ENCODE measurements at regions not wholly inside any gene's neighbourhood (a gene's known extent, or its start where the extent isn't known, plus 50 kb on each side); places are given as distances from the start of the nearest gene placed in this dataset.

DNA sequence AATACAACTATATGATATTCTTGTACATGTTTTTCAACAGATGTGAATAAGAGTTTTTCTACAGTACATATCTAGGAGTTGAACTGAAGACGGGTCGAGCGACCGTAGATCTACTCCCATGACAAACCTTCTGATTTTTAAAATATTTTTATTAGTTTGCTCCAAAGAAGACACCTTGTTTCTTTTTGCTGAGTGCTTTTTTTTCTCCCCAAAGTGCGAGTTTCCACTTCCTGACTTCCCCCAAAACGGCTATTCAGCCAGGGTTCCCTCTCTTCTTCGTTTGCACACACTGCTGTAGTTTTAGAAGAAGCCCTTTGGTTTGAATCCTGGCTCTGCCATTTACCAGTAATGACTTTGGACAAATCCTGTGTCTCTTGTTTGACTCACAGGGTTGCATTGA, 241.7 kb upstream of the MAF start:
- Mint-ChIP-seq H3K27ac (no peak overlapping the region), H3K4me1 (peaks cover 30% of the 10 kb centered on the region), H3K36me3 (ENCODE audit: low read depth) (no peaks in the 10 kb centered on the region), H3K4me3 (no peak overlapping the region), H3K27me3 (ENCODE audit: low read depth) (peaks cover 5% of the 10 kb centered on the region), H3K9me3 (no peaks in the 10 kb centered on the region)
- TF ChIP-seq, protein P1, sequence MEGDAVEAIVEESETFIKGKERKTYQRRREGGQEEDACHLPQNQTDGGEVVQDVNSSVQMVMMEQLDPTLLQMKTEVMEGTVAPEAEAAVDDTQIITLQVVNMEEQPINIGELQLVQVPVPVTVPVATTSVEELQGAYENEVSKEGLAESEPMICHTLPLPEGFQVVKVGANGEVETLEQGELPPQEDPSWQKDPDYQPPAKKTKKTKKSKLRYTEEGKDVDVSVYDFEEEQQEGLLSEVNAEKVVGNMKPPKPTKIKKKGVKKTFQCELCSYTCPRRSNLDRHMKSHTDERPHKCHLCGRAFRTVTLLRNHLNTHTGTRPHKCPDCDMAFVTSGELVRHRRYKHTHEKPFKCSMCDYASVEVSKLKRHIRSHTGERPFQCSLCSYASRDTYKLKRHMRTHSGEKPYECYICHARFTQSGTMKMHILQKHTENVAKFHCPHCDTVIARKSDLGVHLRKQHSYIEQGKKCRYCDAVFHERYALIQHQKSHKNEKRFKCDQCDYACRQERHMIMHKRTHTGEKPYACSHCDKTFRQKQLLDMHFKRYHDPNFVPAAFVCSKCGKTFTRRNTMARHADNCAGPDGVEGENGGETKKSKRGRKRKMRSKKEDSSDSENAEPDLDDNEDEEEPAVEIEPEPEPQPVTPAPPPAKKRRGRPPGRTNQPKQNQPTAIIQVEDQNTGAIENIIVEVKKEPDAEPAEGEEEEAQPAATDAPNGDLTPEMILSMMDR (IDR thresholded peaks at IDR 0.05; ENCODE audit: unreplicated experiment in 3 of 3), result no peak

DNA sequence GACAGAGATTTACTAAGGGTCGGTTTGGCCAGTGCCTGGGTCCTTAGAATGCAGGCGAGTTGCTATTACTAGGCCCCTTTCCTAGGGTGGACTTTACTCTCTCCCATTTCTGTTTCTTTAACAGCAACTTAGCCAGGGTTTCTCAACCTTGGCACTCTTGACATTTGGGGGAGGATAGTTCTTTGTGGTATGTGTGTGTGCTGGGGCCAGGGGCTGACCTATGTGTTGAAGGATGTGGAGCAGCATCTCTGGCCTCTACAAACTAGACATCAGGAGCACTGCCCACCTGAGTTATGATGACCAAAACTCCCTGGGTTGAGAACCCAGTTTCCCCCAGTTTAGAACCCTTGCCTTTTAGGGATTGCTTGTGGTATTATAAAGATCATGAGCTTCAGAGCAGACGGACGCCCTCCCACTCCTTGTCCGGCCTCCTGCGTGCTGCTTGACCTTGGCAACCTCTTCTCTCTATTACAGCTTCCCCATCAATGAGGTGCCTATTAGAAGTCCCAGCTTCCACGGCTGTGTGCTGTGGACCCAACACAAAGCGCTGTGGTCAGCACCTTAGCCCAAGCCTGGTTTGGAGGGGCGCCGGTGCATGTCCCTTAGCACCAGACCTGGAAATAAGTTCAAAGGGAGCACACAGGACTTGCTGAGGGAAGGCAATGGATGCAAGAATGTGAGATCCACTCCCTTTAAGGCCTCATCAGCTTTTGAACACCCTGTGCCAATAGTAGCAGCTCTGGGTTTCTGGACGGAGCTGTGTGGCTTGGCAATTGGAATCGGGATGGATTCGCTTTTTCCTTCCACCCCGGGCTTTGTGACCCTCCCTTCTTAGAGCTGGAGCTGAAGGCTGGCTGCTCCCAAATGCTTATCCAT, 239.2 kb upstream of the MAF start:
- H3K27ac Mint-ChIP-seq, result peak overlapping the region in 2 of 3 experiments; percentile 88 to 93
- TF ChIP-seq, protein P1 (IDR thresholded peaks at IDR 0.05; ENCODE audit: unreplicated experiment in 3 of 3), result no peak
- peak overlapping the region in 1 of 3 experiments; percentile 52 for H3K4me3 Mint-ChIP-seq
- peaks cover 39% of the 10 kb centered on the region for H3K4me1 Mint-ChIP-seq
- no peaks in the 10 kb centered on the region for H3K9me3 Mint-ChIP-seq
- peaks cover 6% of the 10 kb centered on the region for H3K27me3 Mint-ChIP-seq (ENCODE audit: low read depth)
- no peaks in the 10 kb centered on the region for H3K36me3 Mint-ChIP-seq (ENCODE audit: low read depth)

DNA sequence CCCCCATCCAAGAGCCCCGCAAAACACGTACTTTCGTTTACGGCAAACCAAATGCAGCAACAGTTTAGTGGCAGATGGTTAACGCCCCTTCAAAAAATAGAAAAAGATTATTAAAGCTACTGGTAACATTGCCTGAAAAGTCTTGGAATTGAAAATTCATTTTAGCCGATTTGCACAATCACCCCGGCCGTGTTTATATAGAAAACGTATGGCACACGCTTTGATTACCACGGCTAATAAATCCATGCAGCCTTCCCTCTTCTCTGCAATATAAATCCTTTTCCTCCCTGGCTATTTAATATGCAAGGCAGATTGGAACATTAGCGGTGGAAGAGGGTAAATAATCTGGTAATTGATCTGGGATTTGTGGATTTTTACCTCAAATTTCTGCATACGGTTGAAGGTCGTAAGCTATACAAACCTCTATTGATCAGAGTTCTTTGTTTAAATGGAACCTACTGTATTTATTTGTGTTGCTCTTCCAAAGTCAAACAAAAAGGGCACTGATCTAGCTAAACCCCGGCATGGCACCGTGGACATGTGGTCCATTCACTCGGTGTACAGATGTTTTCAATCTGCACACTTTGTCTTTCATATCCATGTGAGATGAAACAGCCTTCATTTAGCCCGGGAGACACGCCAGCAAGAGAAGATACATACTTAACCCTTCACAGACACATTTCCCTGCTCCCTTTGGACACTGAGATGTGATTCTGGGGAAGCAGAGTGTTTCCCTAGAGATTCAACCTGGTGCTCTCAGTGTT, 238.1 kb upstream of the MAF start:
- Mint-ChIP-seq H3K36me3 (ENCODE audit: low read depth) (no peaks in the 10 kb centered on the region), H3K9me3 (no peaks in the 10 kb centered on the region), H3K4me1 (peaks cover 39% of the 10 kb centered on the region), H3K27ac (peak overlapping the region; percentile 38 to 93 (median 88)), H3K4me3 (peak overlapping the region in 2 of 3 experiments; percentile 27 to 58), H3K27me3 (ENCODE audit: low read depth) (peaks cover 6% of the 10 kb centered on the region)
- TF ChIP-seq, protein P1 (IDR thresholded peaks at IDR 0.05; ENCODE audit: unreplicated experiment in 3 of 3), result no peak

DNA sequence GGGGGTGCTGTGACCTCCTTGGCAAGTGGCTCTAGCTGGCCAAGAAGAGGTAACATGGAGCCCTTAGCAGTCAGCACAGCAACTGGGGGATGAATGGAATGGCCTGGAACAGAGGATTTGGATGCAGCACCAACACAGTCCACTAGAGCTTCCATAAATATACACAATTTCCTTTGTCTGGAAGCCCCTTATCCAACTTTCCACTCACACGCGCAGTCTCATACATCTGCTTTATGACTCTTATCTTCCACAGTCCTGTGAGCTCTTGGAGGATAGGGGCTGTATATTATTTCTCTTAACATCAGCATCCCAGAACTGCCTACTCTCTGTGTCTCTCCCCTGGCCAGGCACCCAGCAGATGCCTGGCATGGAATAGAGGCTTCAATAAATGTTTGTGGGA, 235.6 kb upstream of the MAF start:
- Mint-ChIP-seq H3K27me3 (ENCODE audit: low read depth) (peaks cover 6% of the 10 kb centered on the region), H3K4me3 (no peak overlapping the region), H3K27ac (peak overlapping the region in 2 of 3 experiments; percentile 58 to 69), H3K36me3 (ENCODE audit: low read depth) (no peaks in the 10 kb centered on the region), H3K9me3 (no peaks in the 10 kb centered on the region), H3K4me1 (peaks cover 34% of the 10 kb centered on the region)
- TF ChIP-seq, protein P1 (IDR thresholded peaks at IDR 0.05; ENCODE audit: unreplicated experiment in 3 of 3), result no peak

DNA sequence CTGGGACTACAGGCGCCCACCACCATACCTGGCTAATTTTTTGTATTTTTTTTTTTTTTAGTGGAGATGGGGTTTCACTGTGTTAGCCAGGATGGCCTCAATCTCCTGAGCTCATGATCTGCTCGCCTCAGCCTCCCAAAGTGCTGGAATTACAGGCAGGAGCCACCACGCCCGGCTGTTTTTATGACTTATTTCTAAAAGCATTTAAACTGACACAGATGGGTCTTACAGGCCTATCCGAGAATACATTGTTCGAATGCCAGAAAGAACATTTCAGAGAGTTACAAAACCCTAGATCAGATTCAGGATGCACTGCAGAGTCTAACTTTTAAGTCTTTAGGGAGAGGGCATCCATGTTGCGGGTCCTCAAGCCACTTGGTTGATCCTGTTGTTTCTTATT, 234.7 kb upstream of the MAF start:
- Mint-ChIP-seq H3K27ac (no peak overlapping the region), H3K9me3 (no peaks in the 10 kb centered on the region), H3K27me3 (ENCODE audit: low read depth) (peaks cover 6% of the 10 kb centered on the region), H3K4me3 (no peak overlapping the region), H3K36me3 (ENCODE audit: low read depth) (no peaks in the 10 kb centered on the region), H3K4me1 (peaks cover 30% of the 10 kb centered on the region)
- TF ChIP-seq, protein P1 (IDR thresholded peaks at IDR 0.05; ENCODE audit: unreplicated experiment in 3 of 3), result no peak

All from nephron (organoid).